ENCODE measurements at regions not wholly inside any gene's neighbourhood (a gene's known extent, or its start where the extent isn't known, plus 50 kb on each side); places are given as distances from the start of the nearest gene placed in this dataset.

DNA sequence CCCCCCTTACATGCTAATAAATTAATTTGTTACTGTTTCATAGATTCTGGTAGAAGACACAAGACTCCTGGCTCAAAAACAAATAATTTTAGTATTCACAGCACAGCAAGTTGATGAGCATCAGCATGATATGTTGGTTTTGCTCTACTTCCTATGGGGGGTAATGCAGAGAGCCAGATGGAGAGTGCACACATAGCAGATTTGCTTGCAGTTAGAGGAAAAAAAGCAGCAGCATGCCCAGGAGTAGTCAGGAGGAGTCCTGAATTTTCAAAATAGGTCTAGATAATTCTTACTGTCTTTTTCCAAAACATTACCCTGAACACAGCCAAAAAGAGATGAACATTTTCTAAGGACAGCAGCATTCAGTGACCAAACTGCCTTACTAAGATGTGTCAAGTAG is 261.3 kb downstream of the COX7C start:
- DNase-seq (ENCODE audit: low read depth): no peak

DNA sequence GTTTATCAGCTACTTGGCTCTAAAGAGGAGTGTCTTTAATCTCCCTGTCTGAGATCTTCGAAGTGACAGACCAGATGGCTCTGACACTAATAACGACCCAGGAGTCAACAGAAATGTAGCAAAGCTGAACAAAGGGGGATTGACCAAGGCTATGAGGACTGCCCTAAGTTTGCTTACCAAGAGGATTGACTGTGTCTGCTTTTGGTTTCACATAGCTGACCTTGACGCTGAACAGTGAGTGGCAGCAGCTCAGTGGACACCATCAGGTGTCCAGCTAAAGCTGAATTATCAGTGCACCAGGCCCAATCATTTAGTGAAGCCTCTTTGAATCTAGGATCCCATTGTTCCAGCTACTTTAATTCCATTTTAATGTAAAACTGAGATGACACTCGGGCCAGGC is 262.6 kb downstream of the COX7C start:
- no peak for DNase-seq (ENCODE audit: low read depth)

DNA sequence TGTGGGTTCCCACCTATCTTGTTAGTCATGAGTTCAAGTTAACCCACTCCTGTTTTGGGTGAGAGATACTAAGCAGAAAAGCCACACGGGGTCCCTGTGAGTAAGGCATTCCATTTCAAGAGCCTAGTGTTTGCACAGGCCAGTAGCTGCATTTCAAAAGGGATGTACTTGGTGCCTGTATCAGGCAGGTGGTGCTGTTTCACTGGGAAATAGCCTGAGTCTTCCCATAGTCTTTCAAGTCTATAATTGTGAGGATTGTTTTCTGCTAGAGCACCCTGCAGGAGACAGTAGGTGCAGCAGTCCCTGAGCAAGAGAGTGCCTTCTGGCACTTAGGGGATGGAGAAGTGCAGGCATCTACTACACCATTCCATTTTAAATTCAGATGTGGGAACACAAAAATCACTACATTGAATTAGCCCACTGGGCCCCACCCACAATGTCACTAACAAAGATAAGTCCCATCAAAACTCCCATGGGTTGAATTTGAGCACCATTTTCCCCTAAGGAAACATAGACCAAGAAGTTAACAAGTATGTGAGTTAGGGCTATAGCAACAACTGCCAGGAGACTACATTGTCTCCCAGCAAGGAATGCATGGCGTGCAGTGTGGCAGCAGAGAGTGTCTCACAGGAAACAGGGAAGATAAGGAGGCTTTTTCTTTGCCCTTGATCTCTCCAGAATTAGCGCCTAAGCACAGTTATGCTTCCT is 263.2 kb downstream of the COX7C start:
- peak; percentile 75 for DNase-seq (ENCODE audit: low read depth)

DNA sequence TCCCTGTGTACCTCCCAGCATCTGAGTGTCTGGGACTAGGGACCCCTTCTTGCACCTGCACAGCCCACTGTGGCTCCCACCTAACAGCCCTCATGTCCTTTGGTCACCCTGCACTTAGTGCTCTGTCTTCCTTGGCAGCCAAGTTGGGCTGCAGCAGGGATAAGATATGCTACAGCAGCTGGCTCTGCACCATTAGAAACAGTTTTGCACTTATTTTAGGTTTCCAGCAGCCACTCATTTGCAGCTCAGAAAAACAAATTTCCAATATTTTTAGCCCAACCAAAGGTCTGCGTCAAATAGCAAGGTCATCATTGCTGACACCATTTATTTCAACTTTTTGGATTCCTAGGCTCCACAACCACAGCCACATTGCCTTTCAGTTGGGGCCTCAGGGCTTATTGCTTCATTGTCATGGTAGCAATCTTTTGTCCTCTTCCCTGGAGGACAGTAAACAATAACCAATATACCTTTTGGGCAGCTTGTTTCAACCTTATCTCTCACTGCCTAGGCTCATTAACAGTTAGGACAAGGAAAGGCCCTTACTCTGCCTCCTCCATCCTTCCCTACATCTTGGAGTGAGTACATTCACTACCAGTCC is 263.9 kb downstream of the COX7C start:
- DNase-seq (ENCODE audit: low read depth): no peak

DNA sequence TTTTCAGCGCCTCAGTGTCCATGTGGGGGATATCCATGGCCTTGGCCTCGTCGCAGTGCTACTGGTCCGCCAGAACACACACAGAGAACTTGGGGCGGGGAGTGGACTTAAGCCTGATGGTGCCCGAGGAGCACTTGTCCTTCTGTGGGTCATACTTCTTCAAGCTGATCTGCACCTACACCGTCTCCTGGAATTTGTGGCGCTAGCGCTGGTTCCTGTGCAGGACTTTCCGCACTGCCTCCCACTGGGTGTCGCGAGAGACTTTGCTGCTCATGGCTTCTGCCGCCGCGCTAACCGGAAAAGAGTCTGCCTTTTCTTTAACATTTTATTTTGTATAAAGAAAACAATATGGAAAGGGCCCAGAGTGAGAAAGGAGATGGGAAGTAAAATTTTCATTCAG is 266.9 kb downstream of the COX7C start:
- DNase-seq (ENCODE audit: low read depth): no peak

DNA sequence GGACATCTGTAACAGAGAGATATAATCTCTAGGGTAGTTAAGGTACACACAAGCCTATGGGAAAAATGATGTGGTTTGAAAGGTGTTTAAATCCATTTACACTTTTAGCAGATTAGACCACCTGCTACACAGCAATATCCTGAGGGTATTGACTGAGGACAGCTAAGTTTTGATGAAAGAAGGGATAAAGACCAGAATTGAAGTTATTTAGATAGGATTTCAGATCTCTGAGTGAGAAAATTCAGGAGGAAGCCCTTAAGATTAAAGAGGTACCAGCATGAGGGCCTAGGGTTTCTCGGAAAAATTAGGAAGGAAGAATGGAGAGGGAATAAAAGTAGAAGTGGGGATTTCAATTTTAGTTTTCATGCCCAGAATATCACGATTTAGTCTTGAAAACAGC is 267.3 kb downstream of the COX7C start:
- DNase-seq (ENCODE audit: low read depth): no peak

GRCh38 chr5:86885489-86886230 is 267.9 kb downstream of the COX7C start:
- no peak for DNase-seq (ENCODE audit: low read depth)

- no peak for DNase-seq (ENCODE audit: low read depth)
Measured at GRCh38 chr5:86890375-86890774, 272.6 kb downstream of the COX7C start.

DNA sequence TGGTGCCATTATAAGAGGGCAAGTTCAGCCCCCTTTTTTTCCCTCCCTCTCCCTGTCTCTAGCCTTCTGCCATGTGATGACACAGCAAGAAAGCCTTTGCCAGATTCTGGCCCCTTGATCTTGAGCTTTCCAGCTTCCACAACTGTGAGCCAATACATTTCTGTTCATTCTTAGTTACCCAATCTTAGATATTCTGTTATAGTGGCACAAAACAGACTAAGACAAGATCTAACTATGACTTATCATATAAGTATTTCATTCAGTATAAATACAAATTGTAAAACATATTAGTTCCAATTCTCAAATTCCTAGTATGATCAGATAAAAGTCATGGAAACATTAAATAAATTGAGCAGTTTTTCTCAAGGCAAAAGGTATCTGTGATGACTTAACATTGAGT is 276.3 kb downstream of the COX7C start:
- no peak for DNase-seq (ENCODE audit: low read depth)

DNA sequence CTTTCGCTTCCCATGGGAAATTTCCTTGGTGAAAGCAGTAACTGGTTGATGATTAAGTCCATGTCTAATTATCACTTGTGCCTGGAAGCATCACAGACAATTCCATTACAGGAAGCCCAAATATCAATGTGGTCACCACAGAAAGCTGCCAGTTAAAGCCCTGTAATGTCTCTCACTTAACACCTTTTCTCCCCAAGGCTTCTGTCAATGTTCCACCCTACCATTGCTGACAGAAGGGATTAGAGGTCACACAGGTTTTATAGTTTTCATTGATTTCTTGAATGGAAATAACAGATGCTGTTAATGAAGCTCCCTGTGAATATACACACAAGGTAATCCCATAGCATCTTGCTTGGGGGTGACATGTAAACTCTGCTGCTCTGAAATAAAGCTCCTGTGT is 279.2 kb downstream of the COX7C start:
- no peak for DNase-seq (ENCODE audit: low read depth)

GRCh38 chr5:86909418-86910295 is 291.9 kb downstream of the COX7C start:
- DNase-seq (ENCODE audit: low read depth): peak; percentile 77

DNA sequence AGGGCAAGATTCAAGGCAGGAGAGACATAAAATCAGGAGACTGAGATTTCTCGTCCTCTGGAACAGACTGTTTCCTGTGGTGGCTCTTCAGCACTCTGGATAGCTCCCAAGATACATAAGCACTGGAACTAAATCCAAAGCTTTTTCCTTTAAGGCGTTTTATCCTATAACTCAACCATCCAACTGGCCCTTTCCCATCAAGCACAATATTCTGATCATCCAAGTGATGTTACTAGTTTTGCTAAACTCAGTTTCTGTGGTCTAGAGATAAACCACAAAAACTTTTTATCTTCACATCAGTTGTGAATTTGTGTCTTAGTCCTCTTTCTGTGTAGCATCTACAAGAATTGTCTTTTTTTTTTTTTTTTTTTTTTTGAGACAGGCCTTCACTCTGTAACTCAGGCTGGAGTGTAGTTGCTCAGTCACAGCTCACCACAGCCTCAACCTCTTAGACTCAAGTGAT is 299.4 kb downstream of the COX7C start:
- DNase-seq (ENCODE audit: low read depth): no peak

- no peak for DNase-seq (ENCODE audit: low read depth)
Measured at GRCh38 chr5:86918246-86918645, 300.5 kb downstream of the COX7C start.

GRCh38 chr5:86926033-86926432 is 308.3 kb downstream of the COX7C start:
- no peak for DNase-seq (ENCODE audit: low read depth)

- DNase-seq (ENCODE audit: low read depth): no peak
Measured at GRCh38 chr5:86929123-86929766, 311.5 kb downstream of the COX7C start.

GRCh38 chr5:86951761-86952160 is 315.9 kb upstream of the RASA1 start:
- no peak for DNase-seq (ENCODE audit: low read depth)

DNA sequence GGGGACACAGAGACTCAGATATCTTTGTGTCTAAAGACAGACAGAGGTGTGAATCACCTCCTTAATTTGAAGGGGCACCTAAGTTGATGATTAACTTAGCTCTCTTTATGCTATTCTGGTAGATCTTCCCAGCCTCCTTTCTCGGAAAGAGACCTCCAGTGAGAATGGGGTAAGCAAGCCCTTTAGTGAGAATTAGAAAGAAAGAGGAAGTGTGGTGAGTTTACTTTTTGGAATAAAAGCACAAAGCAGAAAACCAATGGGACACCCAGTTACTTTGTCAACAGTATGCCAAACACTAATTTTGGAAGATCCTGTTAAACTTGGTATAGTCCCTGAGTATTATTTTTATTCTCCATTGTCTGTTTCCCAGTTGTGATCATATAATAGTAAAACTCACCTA is 302.8 kb upstream of the RASA1 start:
- no peak for DNase-seq (ENCODE audit: low read depth)

DNA sequence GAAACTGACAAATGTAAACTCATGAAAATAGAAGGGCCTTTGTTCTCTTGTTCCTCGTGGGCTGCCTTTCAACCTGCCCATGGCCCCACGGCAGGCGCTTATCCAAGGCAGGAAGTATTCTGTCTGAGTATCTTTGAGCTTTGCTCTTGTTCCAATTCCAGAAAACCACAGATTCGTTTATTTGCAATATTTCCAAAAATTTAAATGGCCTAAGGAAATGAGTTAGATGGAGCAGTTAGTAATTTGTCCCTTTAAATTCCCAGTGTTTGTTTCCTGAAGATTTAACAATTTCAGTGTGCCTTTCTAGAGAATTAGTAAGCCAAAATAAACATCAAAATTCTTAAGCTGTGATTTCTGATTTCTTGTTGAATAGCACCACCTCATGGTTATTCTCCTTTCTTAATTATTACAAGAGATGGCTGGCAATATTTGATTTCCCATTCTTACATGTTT is 299.4 kb upstream of the RASA1 start:
- DNase-seq (ENCODE audit: low read depth): peak; percentile 47

- DNase-seq (ENCODE audit: low read depth): no peak
Measured at GRCh38 chr5:86970361-86970760, 297.3 kb upstream of the RASA1 start.

GRCh38 chr5:86971034-86971571 is 296.6 kb upstream of the RASA1 start:
- DNase-seq (ENCODE audit: low read depth): peak; percentile 24

DNA sequence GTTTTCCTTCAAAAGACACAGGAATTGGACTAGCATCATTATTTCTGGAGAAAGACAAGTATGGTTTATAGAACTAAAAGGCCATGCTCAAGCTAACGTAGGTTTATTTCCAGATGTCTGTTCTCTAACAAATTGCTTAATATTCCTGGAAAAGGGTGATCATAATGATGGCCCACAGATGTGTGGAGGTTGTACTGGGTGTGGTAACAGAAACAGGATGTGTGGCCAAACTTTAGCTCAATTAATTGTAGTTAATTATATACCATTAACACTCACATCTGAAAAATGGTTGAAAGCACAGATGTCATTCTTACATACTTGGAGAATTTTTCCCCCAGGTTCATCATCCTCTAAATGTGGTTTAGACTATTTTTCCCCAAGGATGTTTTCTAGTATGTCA is 292.7 kb upstream of the RASA1 start:
- peak; percentile 30 for DNase-seq (ENCODE audit: low read depth)

All from fibroblast of gingiva (primary cell).